Activated naive CD4-positive, alpha-beta T cell treated with anti-CD3 and anti-CD28 coated beads for 36 hours (primary cell): ENCODE measurements at regions not wholly inside any gene's neighbourhood (a gene's known extent, or its start where the extent isn't known, plus 50 kb on each side); places are given as distances from the start of the nearest gene placed in this dataset.

Source experiments
- CTCF ChIA-PET: fragments of 350-600 bp; sonication (Branson Sonifier 250); formaldehyde crosslinking; loops from one replicate; lab custom pipeline; 2021; ENCODE audit warnings: antibody characterized with exemption; lab: Charles Lee
- DNase-seq: peaks from one replicate; pipeline ENCODE4 v3.0.0-alpha.2; 2020
- H3K27ac Mint-ChIP-seq: one replicate; pipeline ENCODE4 v1.8.0; 2021; ENCODE audit warnings: mild to moderate bottlenecking, mixed read lengths
- H3K27me3 Mint-ChIP-seq: one replicate; pipeline ENCODE4 v1.8.0; 2021; ENCODE audit warnings: low read depth, mixed read lengths
- H3K36me3 Mint-ChIP-seq: one replicate; pipeline ENCODE4 v1.8.0; 2021; ENCODE audit warnings: low read depth, mixed read lengths
- H3K4me1 Mint-ChIP-seq: one replicate; pipeline ENCODE4 v1.8.0; 2021; ENCODE audit warnings: low read depth, mixed read lengths
- H3K4me3 Mint-ChIP-seq: one replicate; pipeline ENCODE4 v1.8.0; 2021; ENCODE audit warnings: mild to moderate bottlenecking, moderate library complexity, mixed read lengths
- H3K9me3 Mint-ChIP-seq: one replicate; pipeline ENCODE4 v1.8.0; 2021; ENCODE audit warnings: mixed read lengths
- intact Hi-C: fragments of 100-400 bp; cut with micrococcal nuclease; formaldehyde crosslinking; loops from one replicate; pipeline ENCODE4 v1.15.1; 2023

GRCh38 chr11:114813189-114813718, 134.9 kb downstream of the NXPE2 start:
- intact Hi-C loops: no loop called here
- no peaks in the 10 kb centered on the region for H3K4me1 Mint-ChIP-seq
- H3K4me3 Mint-ChIP-seq: no peak overlapping the region
- no peaks in the 10 kb centered on the region for H3K9me3 Mint-ChIP-seq
- no peak for DNase-seq
- no peaks in the 10 kb centered on the region for H3K36me3 Mint-ChIP-seq
- CTCF ChIA-PET: no interaction called here
- H3K27me3 Mint-ChIP-seq: no peaks in the 10 kb centered on the region
- no peak overlapping the region for H3K27ac Mint-ChIP-seq

GRCh38 chr11:114815176-114815575, 136.8 kb downstream of the NXPE2 start:
- H3K27me3 Mint-ChIP-seq: peaks cover 3% of the 10 kb centered on the region
- no peak for DNase-seq
- intact Hi-C loops: no loop called here
- CTCF ChIA-PET: no interaction called here
- no peaks in the 10 kb centered on the region for H3K36me3 Mint-ChIP-seq
- H3K27ac Mint-ChIP-seq: no peak overlapping the region
- no peaks in the 10 kb centered on the region for H3K9me3 Mint-ChIP-seq
- no peaks in the 10 kb centered on the region for H3K4me1 Mint-ChIP-seq
- no peak overlapping the region for H3K4me3 Mint-ChIP-seq

GRCh38 chr11:114815761-114816160, 137.4 kb downstream of the NXPE2 start:
- Mint-ChIP-seq H3K36me3 (no peaks in the 10 kb centered on the region), H3K27me3 (peaks cover 3% of the 10 kb centered on the region), H3K9me3 (no peaks in the 10 kb centered on the region), H3K4me1 (no peaks in the 10 kb centered on the region), H3K27ac (no peak overlapping the region), H3K4me3 (no peak overlapping the region)
- CTCF ChIA-PET: no interaction called here
- intact Hi-C loops: no loop called here
- DNase-seq: no peak

DNA sequence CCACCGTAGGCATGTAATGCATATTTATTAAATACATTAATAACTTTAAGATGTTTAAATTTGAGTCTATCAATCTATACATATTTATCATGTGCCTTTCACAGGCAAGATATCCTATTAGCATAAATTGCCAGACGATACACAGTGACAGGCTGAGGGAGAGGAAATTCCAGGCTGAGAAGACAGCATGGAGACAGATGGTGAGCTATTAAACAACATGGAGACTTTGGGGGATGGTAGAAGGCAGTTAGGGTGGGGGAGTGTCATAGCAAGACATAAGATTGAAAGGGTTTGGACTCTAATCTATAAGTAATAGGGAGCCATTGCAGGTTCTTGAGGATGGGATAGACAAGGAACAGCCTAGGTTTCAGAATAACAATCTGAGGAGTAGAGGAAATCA, 138.5 kb downstream of the NXPE2 start:
- intact Hi-C loops: no loop called here
- H3K9me3 Mint-ChIP-seq: no peaks in the 10 kb centered on the region
- CTCF ChIA-PET: no interaction called here
- H3K4me3 Mint-ChIP-seq: no peak overlapping the region
- H3K27me3 Mint-ChIP-seq: peaks cover 4% of the 10 kb centered on the region
- no peak for DNase-seq
- no peak overlapping the region for H3K27ac Mint-ChIP-seq
- no peaks in the 10 kb centered on the region for H3K36me3 Mint-ChIP-seq
- H3K4me1 Mint-ChIP-seq: no peaks in the 10 kb centered on the region

DNA sequence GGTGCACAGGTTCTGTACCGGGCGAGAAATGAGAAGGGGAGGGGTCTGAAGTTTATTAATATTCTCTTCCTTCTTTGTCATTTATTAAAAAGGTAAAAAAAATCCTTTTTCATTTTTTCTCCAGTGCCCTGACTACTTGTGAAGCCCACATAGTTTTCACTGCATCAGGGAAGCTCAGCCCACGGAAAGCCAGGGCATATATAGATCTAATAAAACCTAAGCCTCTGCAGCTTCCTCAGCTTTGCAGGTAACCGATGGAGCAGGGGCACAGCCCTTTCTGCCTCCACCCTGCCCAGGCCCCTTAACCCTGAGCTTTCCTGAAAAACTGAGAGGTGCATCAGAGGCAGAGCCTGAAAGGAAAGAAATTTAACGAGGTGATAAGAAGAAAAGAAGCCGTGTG, 140.1 kb downstream of the NXPE2 start:
- CTCF ChIA-PET: no interaction called here

DNA sequence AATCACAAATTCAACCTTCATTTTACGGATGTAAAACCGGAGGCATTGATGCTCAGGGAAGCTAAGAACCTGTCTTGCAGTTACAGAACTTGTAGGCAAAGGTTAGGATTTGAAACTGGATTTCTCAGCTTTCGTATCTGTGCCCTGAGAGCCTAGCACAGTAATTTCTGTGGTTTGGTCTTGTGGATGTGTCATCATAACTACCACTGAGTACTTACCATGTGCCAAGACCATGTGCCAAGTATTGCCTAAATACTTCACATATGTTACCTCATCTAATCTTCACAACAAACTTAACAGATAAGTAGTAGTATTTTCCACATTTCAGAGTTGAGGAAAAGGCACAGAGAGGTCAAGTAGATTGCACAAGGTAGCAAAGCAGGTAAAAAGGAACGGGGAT, 140.7 kb downstream of the NXPE2 start:
- intact Hi-C loops: no loop called here
- CTCF ChIA-PET: no interaction called here
- Mint-ChIP-seq H3K4me3 (no peak overlapping the region), H3K4me1 (no peaks in the 10 kb centered on the region), H3K9me3 (no peaks in the 10 kb centered on the region), H3K27me3 (peaks cover 9% of the 10 kb centered on the region), H3K27ac (no peak overlapping the region), H3K36me3 (no peaks in the 10 kb centered on the region)
- no peak for DNase-seq

More for the DNA sequence above, 140.1 kb downstream of the NXPE2 start:
- no peak for DNase-seq
- Mint-ChIP-seq H3K27ac (no peak overlapping the region), H3K4me3 (no peak overlapping the region), H3K9me3 (no peaks in the 10 kb centered on the region), H3K36me3 (no peaks in the 10 kb centered on the region), H3K27me3 (peaks cover 7% of the 10 kb centered on the region), H3K4me1 (no peaks in the 10 kb centered on the region)
- intact Hi-C loops: no loop called here

DNA sequence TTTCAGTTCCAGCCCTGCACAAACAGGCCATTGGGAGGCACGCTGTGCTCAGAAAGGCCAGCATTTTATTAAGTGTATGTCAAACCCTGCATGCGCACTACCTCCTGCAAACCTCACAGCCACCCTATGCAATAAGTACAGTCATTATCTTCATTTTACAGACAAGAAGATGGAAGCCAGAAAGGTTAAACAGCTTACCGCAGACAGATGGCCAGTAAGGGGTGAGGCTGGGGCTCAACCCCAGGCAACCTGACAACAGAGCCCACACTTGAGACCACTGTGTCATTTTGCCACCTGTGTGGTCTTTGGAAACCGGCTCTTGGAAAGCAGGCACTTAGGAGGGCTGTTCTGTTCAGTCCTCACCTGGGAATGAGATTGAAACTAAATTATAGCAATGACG, 142.3 kb downstream of the NXPE2 start:
- no peak overlapping the region for H3K4me3 Mint-ChIP-seq
- H3K27ac Mint-ChIP-seq: no peak overlapping the region
- no peak for DNase-seq
- H3K36me3 Mint-ChIP-seq: peaks cover 1% of the 10 kb centered on the region
- no peaks in the 10 kb centered on the region for H3K9me3 Mint-ChIP-seq
- intact Hi-C loops: no loop called here
- CTCF ChIA-PET: no interaction called here
- H3K4me1 Mint-ChIP-seq: no peaks in the 10 kb centered on the region
- H3K27me3 Mint-ChIP-seq: peaks cover 9% of the 10 kb centered on the region

GRCh38 chr11:114821621-114822412, 143.5 kb downstream of the NXPE2 start:
- H3K9me3 Mint-ChIP-seq: no peaks in the 10 kb centered on the region
- no peaks in the 10 kb centered on the region for H3K4me1 Mint-ChIP-seq
- H3K4me3 Mint-ChIP-seq: no peak overlapping the region
- intact Hi-C loops: no loop called here
- H3K36me3 Mint-ChIP-seq: peaks cover 1% of the 10 kb centered on the region
- no peak for DNase-seq
- H3K27me3 Mint-ChIP-seq: peaks cover 9% of the 10 kb centered on the region
- CTCF ChIA-PET: no interaction called here
- H3K27ac Mint-ChIP-seq: no peak overlapping the region

- H3K4me1 Mint-ChIP-seq: no peaks in the 10 kb centered on the region
- no peaks in the 10 kb centered on the region for H3K9me3 Mint-ChIP-seq
- no peak for DNase-seq
- H3K36me3 Mint-ChIP-seq: peaks cover 1% of the 10 kb centered on the region
- H3K27ac Mint-ChIP-seq: no peak overlapping the region
- intact Hi-C loops: no loop called here
- H3K4me3 Mint-ChIP-seq: no peak overlapping the region
- peaks cover 6% of the 10 kb centered on the region for H3K27me3 Mint-ChIP-seq
- CTCF ChIA-PET: no interaction called here
Observed at GRCh38 chr11:114826910-114827442, 148.6 kb downstream of the NXPE2 start.

GRCh38 chr11:114827736-114828135, 149.4 kb downstream of the NXPE2 start:
- no peak overlapping the region for H3K4me3 Mint-ChIP-seq

DNA sequence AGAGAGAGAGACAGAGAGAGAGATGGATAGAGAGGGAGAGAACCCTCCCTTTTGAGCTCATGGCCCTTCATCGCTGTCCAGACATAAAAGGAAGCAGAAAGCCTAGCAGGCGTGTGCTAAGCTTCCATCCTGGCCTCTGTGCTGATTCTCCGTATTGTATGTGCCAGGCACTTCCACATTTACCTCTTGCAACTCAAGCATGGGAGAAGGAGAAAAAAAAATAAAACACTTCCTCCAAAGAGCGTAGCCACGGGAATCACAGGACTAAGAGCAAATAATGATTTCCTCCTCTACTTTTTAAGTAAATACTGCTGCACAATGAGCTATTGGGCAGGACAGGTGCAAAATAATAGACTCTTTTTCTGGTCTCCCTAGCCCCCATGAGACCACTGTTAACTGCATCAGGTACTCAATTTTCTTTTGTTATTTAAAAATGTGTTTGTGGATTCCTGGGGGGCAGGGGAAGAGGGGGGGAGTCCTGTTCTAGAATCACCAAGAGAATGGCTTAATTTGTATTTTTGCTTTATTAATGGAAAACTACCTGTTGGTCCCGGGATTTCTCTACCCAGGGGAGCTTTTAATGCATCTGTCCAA, 154.3 kb downstream of the NXPE2 start:
- no peaks in the 10 kb centered on the region for H3K4me1 Mint-ChIP-seq
- no peaks in the 10 kb centered on the region for H3K9me3 Mint-ChIP-seq
- intact Hi-C loops: no loop called here
- H3K27me3 Mint-ChIP-seq: no peaks in the 10 kb centered on the region
- H3K4me3 Mint-ChIP-seq: no peak overlapping the region
- H3K27ac Mint-ChIP-seq: no peak overlapping the region
- CTCF ChIA-PET: interaction anchor here (0.6 kb wide), 1 partner anchor 140 kb away, joined by 7 read pairs; no protein-coding TSS in a partner anchor
- no peak for DNase-seq
- no peaks in the 10 kb centered on the region for H3K36me3 Mint-ChIP-seq

More at GRCh38 chr11:114827736-114828135, 149.4 kb downstream of the NXPE2 start:
- CTCF ChIA-PET: no interaction called here
- Mint-ChIP-seq H3K4me1 (no peaks in the 10 kb centered on the region), H3K36me3 (peaks cover 1% of the 10 kb centered on the region), H3K27me3 (peaks cover 6% of the 10 kb centered on the region), H3K9me3 (no peaks in the 10 kb centered on the region), H3K27ac (no peak overlapping the region)
- intact Hi-C loops: no loop called here
- DNase-seq: no peak

DNA sequence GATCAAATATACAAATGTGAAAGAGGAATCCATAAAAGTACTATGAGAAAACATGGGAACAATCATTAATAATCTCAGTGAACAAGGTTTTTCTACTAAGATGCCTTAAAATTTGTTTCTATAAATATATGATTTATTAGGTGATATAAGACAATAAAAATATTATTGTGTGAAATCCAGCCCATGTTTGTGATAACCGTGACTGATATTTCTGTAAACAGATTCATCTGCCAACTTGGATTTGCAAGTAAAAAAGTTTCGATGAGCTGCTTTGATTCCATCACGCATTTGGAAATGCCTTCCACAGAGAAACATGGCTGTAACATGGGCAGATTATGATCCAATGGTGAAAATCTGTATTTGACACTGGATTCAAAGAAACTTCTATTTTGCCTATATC, 157.8 kb downstream of the NXPE2 start:
- Mint-ChIP-seq H3K4me1 (no peaks in the 10 kb centered on the region), H3K27me3 (no peaks in the 10 kb centered on the region), H3K9me3 (peaks cover 9% of the 10 kb centered on the region), H3K36me3 (peaks cover 2% of the 10 kb centered on the region), H3K4me3 (no peak overlapping the region), H3K27ac (no peak overlapping the region)
- intact Hi-C loops: no loop called here
- no peak for DNase-seq
- CTCF ChIA-PET: no interaction called here
